Stimulated activated CD8-positive, alpha-beta memory T cell treated with anti-CD3 and anti-CD28 coated beads, Interleukin-4, amount 100 ng/mL, for 48 hours (primary cell): ENCODE measurements at regions not wholly inside any gene's neighbourhood (a gene's known extent, or its start where the extent isn't known, plus 50 kb on each side); places are given as distances from the start of the nearest gene placed in this dataset.

ENCODE experiments used
- DNase-seq: peaks from one replicate; pipeline ENCODE4 v3.0.0-alpha.2; 2020

DNA sequence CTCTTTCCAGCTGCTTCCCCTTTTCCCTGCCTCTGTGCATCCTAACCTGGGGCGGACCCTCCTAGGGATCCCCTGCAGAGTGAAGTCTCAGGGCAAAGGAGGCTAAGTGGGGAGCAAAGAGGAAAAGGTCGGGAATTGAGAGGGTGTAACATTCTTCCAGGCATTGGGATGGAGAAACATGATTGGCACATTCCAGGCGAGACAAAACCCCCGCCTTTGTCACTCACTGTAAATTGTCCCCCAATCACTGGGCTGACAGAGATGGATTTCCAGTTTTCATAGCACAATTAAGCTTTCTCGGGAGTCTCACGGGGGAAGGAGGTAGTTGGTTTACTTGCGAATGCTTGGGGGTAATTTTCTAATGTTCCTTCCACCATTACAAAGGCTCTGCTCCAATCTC, 74.9 kb downstream of the MIAT start:
- DNase-seq, result no peak

DNA sequence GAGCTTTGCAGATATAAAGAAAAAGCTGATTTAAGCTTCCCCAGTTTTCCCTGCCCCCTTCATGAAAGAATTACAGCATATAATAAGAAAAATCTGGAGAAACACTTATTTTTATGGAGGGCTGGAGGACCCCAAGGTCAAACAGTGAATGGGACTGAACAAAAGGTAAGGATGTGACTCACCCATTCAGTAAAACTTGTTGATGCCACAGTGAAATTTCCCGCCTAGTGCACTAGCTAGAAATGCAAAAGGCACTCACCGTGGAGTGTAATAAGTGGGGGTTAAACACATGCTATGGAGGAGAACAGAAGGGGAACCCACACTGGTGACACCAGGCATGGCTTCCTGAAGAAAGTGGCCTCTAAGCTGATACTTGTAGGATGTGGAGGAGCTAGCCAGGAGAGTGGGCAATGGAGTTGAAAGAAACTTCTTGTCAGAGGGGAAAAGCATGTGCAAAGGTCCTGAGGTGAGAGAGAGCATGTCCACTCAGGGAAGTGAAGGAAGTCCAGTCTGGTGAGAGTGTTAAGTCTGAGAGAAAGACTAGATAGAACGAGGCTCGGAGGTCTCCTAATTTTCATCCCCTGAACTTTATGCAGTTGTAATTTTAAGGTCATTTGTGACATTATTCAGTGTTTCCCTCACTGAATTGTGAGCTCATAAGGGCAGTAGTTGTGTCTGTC, 77.1 kb downstream of the MIAT start:
- DNase-seq, result no peak

DNA sequence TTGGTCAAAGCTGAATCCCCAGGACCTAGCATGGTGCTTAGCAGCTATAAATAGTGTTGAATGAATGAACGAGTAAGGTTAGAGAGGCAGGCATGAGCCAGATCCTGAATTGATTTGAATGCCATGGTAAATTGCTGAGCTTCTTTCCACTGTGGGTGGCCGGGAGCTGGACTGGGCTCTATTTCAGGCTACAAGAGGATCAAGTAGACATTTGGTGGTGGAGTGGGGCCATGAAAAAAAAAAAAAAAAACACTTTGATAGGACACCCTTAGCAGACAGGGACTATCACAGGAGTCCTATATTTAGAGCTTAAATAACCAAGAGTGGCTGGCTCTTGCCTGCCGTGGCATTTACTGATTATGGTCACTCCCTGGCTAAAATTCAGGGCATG, 77.6 kb downstream of the MIAT start:
- DNase-seq, result no peak

DNA sequence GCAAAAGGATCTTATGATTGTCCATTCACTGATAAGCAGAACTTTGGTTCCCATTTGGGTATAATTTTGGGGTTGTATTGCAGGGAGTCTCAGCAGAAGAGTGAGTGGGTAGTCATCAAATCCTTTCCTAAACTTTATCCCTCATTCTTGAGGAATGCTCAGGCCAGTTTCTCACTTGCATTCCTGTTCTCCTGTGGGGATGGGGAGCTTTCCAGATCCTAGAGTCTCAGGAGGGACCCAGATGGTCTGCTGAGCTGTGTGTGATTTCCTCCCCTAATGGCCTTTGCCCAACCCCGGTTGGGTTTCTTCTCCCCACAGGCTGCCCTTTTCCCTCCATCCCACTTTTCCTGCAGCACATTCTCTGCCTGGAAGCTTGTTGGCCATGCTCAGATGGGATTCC, 79.9 kb downstream of the MIAT start:
- no peak for DNase-seq

DNA sequence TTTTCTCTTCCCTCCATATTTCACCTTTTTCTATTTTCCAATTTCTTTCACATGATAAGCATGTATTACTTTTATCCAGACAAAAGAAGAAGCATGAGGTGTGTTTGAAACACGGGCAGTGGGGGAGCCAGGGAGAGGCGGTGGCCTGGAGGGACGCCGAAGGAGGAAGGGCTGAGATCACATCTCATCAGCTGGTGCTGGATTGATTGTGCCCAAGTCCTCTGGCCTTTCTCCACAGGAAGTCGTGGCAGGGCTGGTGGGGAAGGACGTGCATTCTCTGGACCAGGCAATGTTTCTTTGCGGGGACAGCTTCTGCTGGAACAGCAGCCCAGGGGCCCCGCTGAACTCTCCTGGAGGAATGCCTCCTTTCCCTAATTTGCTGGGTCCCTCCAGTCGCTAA, 82.9 kb downstream of the MIAT start:
- DNase-seq, result no peak

DNA sequence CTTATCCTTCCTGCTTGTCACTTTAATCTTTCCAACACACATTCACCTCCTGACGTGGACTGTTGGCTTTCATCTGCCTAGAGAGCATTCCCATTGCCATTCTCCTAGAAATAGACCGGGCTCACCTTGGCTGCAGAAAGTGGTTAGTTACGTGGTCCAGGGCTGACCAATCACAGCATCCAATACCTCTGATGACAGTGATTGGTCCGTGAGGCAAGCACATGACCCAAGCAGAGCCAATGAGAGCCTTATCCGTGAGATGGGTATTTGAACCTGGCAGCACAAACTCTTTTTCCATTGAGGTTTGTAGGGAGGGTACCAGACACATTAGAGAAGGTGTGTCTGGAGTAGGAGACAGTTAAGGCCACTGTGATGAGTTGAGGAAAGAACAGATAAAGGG, 85.8 kb downstream of the MIAT start:
- DNase-seq, result no peak

DNA sequence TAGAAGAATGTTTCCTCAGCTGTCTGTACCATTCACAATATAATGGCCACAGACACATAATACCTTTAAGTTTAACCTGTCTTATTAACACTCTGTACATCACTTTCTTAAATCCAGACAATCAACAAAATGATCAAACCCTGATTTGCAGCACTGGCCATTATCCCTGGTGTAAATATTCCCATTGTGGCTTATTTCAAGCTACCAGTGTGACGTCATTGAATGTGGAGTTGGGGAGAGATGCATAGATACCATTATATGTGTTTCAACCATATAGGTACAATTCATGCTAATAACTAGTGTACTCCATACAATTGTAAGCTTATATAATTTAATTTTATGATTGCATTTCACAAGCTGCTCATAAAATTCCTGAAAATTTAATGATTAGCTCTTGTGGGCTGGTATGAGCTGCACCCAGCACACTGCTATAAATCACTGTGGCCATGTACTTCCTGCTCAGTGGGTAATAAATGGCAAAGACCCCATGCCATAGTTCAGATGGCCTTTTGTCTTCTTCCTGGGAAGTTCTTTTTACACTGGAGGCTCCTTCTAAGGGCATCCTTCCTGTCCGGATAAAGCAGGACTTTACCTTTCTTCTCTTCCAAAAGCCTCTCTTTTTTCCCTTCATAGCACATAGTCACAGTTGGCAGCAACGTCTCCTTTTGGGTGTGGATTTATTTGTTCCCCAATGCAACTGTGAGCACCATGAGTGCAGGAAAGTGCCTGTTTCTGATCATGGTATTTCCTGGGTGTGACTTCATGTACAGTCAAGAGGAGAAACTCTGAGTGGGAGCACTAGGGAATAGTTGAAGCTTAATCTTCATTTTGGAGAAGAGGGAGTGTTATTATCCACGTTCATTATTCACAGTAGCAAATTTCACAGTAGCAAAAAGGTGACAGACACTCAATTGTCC, 87.8 kb downstream of the MIAT start:
- DNase-seq, result no peak

DNA sequence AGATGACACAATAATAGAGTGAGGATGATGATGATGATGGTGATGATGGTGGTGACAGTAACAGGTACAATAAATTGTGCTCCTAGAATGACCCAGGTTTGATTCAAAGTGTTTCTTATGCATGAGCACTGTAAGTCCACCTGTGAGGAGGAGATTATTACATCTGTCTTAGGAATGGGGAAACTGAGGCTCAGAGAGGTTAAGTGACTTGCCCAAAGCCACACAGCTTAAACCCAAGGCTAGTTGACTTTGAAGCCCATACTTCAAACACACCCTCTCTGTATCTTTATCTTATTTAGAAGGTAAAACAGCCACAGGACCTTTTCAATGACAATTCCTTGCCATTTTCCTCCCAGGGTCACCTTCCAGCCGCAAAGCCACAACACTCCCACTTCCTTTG, 88.9 kb downstream of the MIAT start:
- no peak for DNase-seq

DNA sequence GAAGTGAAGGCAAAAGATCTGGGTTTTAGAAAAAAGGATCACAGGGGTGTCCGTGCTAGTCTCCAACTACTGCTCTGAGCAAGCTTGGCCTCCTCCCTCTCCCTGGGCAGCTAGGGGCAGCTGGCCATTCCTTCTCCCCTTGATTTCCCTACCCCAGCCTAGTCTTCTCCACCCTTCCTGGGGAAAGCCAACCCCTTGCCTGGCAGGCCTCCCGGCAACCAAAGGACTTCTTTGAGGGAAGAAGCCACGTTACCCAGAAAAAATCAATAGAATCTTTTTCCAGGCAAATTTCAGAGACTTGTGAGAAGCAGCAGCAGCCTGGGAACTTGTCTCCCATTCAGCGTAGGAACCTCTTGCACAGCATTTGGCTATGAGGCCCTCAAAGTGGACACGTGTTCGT, 91.5 kb downstream of the MIAT start:
- DNase-seq, result no peak

DNA sequence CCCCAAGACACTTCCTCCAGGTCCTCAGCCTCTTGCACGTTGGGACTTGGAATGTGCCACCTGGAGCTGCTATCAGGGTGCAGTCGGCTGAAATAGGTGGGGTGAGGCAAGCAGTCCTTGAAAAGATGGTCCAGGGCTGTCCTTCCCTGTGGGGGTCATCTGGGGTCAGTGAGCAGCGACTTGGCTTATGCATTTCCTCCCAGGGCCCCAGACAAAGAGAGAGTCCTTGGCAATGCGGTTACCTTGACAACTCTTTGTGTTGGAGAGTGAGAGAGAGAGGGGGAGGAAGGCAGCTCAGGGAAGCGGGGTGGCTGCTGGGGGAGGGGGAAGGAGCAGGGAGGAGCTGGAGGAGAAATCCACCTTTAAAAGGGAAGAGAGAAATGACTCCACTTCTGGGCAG, 93.8 kb downstream of the MIAT start:
- no peak for DNase-seq

DNA sequence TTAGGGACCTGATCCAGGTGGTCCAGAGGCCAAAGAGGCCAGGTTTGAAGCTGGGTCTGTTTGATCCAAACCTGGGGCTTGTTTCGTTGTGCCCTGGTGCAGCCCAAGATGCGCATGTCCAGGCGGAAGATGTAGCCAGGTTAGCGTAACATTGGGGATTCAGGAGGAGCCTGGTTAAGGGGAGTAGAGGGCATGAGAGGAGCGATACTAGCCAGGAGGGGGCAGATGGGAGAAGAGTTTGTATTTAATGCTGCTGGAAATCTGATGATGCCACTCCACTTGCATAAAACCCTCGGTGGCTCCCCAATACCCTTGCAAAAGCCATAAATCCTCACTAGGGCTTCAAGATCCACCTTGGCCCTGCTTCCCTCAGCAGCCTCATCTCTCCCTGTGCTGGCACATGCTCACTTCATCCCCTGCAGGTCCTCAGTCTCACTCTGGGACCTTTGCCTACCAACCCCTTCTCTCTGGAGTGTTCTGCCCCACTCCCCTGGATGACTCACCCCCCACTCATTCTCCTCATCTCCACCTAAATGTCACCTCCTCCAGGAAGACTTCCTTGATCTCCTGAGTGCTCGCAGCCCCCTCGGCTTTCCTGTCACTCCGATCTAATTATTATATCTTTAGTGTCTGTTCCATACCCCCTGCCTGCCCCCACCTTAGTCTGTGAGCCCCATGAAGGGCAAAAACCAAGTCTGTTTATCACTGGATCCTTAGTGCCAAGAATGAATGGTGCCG, 95.9 kb downstream of the MIAT start:
- DNase-seq, result no peak

DNA sequence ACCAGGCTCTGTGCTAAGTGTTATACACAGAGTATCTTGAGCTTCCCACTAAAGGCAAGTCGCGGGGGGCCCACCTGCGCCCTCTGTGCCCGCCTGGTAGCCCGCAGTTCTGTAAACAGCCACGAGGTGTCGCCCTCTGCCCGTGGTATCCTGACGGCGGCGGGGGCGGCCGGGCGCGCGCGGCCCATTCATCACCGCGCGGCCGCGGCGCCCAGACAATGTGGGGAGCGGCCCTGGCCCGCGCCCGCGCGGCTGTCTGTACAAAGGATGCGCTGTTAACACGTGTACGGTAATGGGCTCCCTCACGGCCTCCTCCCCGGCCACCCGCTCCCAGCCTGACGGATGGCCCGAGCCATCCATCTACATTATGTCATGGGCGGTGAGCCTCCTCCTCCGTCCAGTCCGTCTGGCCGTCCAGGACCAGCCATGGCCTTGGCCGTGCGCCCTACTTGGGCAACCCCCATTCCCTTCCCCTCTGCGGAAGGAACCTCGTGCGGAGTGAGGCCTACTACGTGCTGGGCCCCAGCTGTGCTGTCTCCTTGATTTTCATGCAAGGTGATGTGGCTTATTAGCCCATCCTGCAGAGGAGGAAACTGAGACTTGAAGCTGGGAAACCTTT, 99.4 kb downstream of the MIAT start:
- peak; percentile 79 for DNase-seq

DNA sequence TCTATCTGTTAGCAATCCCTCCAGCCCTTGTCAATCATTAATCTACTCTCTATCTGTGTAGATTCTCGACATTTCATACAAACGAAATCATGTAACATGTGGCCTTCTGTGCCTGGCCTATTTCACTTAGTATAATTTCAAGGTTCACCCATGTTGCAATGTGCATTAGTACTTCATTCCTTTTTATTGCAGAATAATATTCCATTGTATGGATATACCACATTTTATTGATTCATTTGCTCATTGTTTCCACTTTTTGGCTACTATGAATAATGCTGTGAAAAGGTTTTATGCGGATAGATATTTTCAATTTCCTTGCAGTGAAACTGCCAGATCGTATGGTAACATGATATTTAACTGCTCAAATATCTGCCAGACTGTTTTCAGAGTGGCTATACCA, 100.1 kb downstream of the MIAT start:
- DNase-seq, result no peak

DNA sequence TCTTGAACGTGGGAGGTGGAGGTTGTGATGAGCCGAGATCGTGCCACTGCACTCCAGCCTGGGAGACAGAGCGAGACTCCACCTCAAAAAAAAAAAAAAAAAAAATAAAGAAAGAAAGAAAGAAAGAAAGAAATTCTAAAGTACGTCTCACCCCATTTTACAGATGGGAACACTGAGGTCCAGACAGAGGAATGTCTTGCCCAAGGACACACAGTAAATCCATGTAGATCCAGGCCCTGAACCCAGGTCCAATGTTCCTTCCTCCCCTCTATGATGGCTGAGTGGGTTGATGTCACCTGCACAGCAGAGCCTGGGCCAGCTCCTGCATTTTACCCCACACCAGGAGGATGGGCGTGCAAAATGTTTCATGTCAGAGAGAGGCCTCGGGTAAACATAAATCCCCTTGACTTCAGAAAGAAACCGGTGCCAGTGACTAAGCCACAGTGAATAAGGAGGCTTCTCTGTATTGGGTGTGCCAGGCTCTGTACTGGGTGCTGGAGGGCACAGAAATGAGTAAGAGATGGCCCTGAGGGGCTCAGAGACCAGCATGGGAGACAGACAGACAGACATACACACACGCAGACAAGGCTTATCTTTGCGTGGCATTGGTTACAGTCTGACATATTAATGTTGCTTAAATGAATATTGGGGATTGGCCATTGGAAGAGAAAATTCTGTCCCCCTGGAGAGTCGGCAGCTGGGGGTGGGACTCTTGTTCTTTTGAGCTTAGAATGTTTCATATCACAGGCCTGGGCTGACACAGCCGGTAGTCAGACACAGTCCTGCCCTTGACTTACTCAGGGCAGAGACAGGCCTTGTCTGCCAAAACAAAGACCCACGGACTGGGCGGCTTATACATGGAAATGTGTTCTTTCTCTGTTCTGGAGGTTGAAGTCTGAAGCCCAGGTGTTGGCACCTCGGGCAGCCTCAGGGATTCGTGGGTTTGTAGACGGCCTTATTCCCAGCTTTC, 105.4 kb downstream of the MIAT start:
- DNase-seq, result no peak

DNA sequence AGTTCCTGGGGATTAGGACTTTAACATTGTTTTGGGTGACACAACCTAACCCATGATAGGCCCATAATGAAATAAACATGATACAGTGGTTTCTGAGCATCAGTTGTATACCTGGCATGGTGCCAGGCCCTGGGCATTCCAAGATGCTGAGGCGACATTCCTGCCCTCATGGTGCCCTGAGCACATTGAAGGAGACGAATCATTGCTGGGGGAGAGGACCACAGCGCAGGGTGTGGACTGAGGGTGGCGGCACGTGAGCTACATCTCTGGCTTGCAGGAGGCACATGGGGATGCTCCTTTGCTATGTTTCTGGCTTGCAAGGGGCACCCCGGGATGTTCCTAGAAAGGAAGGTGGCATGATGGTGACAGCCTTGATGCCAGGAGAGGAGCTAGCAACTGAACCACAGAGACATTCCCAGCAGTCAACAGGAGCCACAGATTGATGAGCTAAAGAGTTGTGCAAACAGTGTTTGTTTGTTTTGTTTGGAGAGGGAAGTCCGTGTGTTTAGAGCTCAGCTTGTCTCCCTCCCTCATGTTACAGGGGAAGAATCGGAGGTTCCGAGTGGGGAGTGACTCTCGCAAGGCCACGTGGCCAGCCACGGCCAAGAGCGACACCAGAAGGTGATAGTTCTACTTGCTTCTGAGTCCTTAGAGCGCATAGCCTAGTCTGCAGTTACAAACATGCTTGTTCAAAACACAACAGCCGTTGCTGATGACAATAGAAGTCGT, 106.4 kb downstream of the MIAT start:
- no peak for DNase-seq

DNA sequence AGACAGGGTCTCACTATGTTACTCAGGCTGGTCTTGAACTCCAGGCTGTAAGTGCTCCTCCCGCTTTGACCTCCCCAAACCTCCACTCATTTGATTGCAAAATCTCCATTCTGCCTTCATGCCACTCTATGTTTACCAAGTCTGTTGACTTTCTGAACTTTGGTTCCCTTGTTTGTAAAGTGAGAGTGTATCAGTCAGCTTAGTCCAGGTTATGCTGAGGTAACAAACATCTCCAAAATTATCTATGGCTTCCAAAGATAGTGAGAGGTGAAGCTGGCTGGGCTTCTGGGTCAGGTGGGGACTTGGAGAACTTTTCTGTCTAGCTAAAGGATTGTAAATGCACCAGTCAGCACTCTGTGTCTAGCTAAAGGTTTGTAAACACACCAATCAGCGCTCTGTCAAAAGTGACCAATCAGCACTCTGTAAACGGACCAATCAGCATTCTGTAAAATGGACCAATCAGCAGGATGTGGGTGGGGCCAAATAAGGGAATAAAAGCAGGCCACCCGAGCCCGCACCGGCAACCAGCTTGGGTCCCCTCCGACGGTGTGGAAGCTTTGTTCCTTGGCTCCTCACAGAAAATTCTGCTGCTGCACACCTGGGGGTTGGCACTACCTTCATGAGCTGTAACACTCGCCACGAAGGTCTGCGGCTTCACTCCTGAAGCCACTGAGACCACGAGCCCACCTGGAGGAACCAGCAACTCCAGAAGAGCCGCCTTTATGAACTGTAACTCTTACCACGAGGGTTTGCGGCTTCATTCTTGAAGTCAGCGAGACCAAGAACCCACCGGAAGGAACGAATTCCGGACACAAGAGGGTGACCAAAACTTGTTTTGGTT, 109.3 kb downstream of the MIAT start:
- DNase-seq, result no peak

DNA sequence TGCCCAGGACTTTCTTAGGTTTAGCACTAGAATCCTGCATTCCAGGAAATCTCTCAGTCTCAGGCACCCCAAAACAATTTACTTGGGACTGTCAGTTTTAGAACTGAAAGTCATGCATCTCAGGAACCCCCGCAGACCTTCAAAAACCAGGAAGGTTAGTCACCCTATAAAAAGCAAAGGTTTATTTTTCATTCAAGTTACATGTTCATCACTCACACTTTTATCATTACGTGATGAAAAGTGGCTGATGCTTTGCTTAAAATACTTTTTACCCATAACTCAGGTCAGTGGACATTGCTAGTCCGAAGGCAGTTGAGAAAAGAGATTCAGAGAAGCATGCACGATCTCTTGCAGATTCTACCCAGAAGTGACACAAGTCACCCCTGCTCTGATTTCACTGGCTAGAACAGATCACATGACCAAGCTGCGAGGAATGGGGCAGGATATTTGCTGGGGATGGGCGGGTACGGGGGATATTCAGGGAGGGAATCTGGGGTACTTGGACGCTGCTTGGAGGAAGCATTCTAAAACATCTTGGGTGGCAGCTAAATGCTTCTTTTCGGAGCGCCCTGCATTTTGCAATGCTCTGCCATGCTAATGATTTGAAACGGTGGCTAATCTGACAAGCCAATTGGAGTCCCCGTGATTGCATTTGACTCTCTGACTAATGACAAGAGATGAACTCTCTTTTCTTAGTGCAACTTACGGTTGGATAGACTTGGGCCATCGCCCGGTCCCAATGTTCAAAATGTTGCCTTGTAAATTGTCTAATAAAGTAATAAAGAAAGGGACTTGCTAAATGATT, 110.2 kb downstream of the MIAT start:
- no peak for DNase-seq

DNA sequence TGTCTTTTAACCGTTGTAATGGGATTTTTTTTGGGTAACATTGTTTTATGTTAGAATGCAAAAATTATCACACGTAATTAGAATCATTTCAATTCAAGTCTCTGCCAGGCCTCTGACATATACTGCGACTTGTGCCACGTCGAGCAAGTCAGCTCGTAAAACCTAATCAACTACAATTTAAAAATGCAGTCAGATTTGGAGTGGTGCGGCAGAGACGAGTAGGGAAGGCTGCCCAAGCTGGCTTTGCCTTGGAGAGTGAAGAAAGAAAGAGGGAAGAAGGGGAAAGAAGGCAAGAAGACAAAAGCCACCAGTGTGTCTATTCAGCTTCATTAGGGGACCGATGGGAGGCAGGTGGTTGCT, 110.7 kb downstream of the MIAT start:
- no peak for DNase-seq

DNA sequence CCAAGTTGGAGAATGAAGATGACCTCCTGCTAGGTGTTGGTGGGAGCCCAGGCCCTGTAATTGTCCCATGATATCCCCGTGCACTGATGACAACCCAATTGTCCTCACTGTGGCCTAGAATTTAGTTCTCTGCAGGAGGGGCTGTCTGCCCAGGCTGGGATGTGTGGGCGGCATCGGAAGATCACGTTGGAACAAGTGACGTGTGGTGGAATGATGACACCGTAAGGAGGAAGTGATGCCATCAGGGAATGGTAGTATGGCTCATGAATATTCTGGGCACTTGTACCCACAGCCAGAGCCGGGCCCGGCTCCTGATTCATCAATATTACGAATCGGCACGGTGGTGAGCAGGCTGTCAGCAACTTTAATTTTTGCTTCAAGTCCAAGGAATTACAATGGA, 111.6 kb downstream of the MIAT start:
- DNase-seq, result no peak

DNA sequence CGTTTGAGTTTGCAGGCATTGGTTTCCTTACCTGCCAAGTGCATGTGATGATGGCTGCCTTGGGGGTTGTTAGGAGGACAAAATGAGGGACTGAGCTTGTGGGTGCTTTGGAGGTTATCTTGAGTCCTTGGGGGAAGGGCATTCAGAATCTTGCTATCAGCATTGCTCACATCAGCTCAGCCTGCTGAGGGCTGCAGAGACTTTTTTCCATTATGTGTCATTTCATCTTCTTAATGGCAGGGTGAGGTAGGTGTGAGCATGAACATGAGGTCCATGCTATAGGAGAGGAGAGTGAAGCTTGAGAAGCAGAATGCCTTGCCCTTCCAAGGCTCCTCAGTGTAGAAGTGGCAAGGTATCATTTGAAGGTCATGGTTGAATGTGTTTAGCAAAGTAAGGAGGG, 112.3 kb downstream of the MIAT start:
- no peak for DNase-seq
